NT2/D1 (cell line): ENCODE measurements at regions not wholly inside any gene's neighbourhood (a gene's known extent, or its start where the extent isn't known, plus 50 kb on each side); places are given as distances from the start of the nearest gene placed in this dataset.

Source experiments
- DNase-seq: peaks from one replicate; pipeline ENCODE4 v3.0.0-alpha.2; 2011; ENCODE audit warnings: low read depth, low spot score
- H3K27me3 ChIP-seq: 2 replicates; pipeline ENCODE4 v1.6.0; 2011; ENCODE audit warnings: mild to moderate bottlenecking; ENCODE audit not compliant: insufficient read length, insufficient read depth
- H3K36me3 ChIP-seq: 2 replicates; pipeline ENCODE4 v1.6.1; 2011; ENCODE audit warnings: mild to moderate bottlenecking, low read length, mixed read lengths; ENCODE audit not compliant: insufficient read depth, insufficient read length
- H3K4me1 ChIP-seq: 2 replicates; pipeline ENCODE4 v1.5.1; 2011; ENCODE audit not compliant: insufficient read depth, insufficient read length
- H3K4me3 ChIP-seq: 2 replicates; pipeline ENCODE4 v1.5.1; 2011; ENCODE audit warnings: low read depth; ENCODE audit not compliant: insufficient read length
- H3K9ac ChIP-seq: 2 replicates; pipeline ENCODE4 v1.6.0; 2011; ENCODE audit warnings: low read depth; ENCODE audit not compliant: insufficient read length
- H3K9me3 ChIP-seq: 2 replicates; pipeline ENCODE4 v1.5.1; 2011; ENCODE audit warnings: mild to moderate bottlenecking, low read length; ENCODE audit not compliant: insufficient read depth
- SUZ12 ChIP-seq: IDR thresholded peaks from 2 replicates; pipeline ENCODE4 v1.6.1; 2011; ENCODE audit not compliant: insufficient read length, insufficient read depth; ENCODE audit errors: extremely low read depth
- YY1 ChIP-seq: IDR thresholded peaks from 2 replicates; pipeline ENCODE4 v1.6.1; 2011; ENCODE audit not compliant: insufficient read length, insufficient read depth
- ZNF274 ChIP-seq: IDR thresholded peaks from 2 replicates; pipeline ENCODE4 v1.6.1; 2011; ENCODE audit warnings: mild to moderate bottlenecking, low read depth, low read length

DNA sequence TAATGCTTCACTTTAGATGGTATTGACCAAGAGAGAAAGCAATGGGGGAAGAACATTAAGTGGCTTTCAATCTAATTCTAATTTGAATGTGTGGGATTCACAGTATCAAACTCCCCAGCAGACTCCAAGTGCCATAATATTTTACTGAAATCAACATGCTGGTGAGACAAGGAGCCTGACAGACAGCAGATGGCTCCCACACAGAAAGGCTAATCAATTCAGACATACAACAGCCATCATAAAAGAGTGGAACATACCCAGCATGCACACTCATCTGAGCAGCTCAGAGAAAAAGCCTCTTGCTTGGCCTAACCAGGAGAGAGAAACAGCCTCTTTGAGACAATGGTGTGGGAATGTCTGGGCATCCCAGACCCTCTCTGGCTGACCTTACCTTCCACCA is 186.5 kb upstream of the SKOR2 start:
- Histone ChIP-seq H3K4me1 (no peaks in the 10 kb centered on the region), H3K4me3 (no peak overlapping the region), H3K36me3 (no peaks in the 10 kb centered on the region), H3K9me3 (no peaks in the 10 kb centered on the region), H3K9ac (no peak overlapping the region), H3K27me3 (no peaks in the 10 kb centered on the region)
- no peak for TF ChIP-seq YY1
- TF ChIP-seq SUZ12, result no peak
- no peak for TF ChIP-seq ZNF274
- no peak for DNase-seq

DNA sequence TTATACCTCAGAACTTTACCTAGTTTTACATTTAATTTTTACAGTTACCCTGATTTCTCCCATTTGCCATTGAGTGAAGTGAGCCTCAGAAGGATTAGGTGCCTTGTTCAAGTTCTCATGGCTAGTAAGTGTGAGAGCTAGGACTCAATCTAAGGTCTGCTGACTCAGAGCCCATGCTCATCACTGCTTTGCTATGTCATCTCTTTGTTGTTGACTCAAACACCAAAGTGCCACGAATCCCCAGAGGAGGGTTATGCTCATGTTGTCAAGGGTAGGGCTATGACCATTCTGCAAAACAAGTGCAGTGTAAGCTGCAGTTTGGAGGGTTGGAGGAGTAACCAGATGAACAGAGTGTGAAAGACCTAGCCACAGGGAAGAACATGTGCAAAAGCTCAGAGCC is 185.4 kb upstream of the SKOR2 start:
- TF ChIP-seq ZNF274 (no peak), YY1 (no peak), SUZ12 (no peak)
- Histone ChIP-seq H3K36me3 (no peaks in the 10 kb centered on the region), H3K4me3 (no peak overlapping the region), H3K27me3 (no peaks in the 10 kb centered on the region), H3K4me1 (no peaks in the 10 kb centered on the region), H3K9ac (no peak overlapping the region), H3K9me3 (no peaks in the 10 kb centered on the region)
- DNase-seq, result no peak

DNA sequence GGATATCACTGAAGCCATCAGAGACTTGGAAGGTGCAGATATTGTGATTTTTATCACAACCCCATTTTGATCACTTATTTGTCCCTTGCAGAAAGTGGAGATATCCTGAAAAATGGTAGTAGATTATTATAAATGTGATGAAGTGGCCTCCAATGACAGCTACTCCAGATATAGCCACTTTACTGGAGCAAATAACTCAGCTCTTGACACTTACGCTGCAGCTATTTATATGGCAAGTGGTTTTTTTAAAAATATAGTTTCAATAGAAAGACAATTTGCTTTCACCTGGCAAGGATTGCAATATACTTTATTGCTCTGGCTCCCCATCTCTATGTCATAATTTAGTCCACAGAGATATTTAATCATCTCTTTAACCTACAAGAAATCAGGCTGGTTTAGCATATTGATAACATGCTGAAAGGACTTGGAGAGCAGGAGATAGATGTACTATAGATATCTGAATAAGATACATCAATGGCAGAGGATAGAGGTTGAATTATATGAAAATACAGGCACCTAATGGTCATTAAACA is 182.8 kb upstream of the SKOR2 start:
- TF ChIP-seq SUZ12 (no peak), YY1 (no peak), ZNF274 (no peak)
- Histone ChIP-seq H3K4me3 (no peak overlapping the region), H3K36me3 (no peaks in the 10 kb centered on the region), H3K9me3 (no peaks in the 10 kb centered on the region), H3K27me3 (no peaks in the 10 kb centered on the region), H3K4me1 (no peaks in the 10 kb centered on the region), H3K9ac (no peak overlapping the region)
- no peak for DNase-seq

DNA sequence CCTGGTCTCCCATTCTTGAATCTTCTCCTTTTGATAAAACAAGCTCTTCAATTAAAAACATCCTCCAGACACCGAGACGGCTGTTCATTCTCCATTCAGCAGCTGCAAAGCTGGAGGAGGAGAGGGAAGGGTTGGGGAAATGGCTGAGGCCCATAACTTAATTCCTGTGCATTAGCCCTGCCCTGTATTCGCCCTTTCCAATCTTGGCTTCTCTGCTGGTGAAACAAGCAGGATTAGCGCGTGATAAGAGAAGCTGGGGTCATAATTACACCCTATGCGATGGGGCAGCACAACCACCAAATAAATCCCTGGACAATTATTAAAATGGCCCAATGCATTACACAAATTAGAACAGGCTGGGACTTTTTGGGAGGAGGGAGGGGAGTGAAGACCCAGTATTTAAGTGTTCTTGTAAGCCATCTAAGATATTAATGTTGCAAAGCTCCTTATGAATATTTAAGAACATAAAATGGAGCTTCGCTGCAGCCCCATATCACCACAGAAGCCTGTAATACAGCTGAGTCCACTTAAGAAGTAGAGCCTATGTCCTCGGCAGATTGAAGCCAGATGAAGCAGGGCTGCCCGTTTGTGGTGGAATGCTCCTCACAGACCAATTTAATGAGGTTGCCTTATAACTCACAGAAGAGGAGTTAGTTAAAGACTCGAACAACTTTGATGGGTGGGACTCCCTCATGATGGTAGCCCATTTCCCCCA is 176.6 kb upstream of the SKOR2 start:
- H3K4me1 ChIP-seq, result no peaks in the 10 kb centered on the region
- peaks cover 4% of the 10 kb centered on the region for H3K27me3 ChIP-seq
- DNase-seq, result no peak
- no peak overlapping the region for H3K4me3 ChIP-seq
- no peaks in the 10 kb centered on the region for H3K36me3 ChIP-seq
- no peaks in the 10 kb centered on the region for H3K9me3 ChIP-seq
- no peak overlapping the region for H3K9ac ChIP-seq
- TF ChIP-seq YY1 (no peak), SUZ12 (no peak), ZNF274 (no peak)

DNA sequence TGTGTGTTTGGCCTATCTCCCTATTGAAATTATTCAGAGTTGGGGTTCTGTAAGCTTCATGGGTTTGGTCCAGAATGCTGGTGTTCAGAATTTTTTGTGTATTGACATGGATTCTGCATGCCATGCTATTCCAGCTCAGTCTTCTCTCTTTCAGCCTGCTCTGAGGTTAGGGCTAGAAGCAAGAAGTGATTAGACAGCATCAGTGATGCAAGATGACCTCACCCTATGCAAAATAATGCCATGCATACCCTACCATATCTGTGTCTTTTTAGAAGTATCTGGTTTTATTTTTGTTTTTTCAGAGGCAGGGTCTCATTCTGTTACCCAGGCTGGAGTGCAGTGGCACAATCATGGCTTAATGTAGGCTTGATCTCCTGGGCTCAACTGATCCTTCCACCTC is 175.6 kb upstream of the SKOR2 start:
- no peaks in the 10 kb centered on the region for H3K36me3 ChIP-seq
- no peak for DNase-seq
- no peaks in the 10 kb centered on the region for H3K9me3 ChIP-seq
- peaks cover 4% of the 10 kb centered on the region for H3K27me3 ChIP-seq
- TF ChIP-seq ZNF274 (no peak), SUZ12 (no peak), YY1 (no peak)
- H3K4me3 ChIP-seq, result no peak overlapping the region
- no peak overlapping the region for H3K9ac ChIP-seq
- H3K4me1 ChIP-seq, result no peaks in the 10 kb centered on the region

DNA sequence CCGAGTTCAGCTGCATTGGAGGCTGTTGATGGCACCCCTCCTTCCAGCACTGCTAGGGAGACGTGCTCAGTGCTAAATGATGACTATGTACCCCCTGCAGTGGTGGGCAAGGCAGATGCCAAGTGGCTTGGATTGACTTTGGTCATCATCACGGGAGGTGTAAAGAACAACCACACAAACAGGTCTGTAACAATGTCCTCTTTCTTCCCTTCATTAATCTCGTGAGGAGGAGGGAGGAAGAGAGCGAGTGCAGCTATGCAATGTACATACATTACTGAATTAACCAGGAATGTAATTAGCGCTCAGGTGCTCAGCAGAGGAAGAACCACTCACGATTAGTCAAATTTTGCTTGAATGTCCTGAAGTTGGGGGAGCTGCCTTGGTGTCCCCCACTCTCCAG is 173.9 kb upstream of the SKOR2 start:
- H3K9ac ChIP-seq, result no peak overlapping the region
- DNase-seq, result no peak
- no peaks in the 10 kb centered on the region for H3K4me1 ChIP-seq
- TF ChIP-seq ZNF274 (no peak), YY1 (no peak), SUZ12 (no peak)
- H3K36me3 ChIP-seq, result no peaks in the 10 kb centered on the region
- H3K27me3 ChIP-seq, result peaks cover 4% of the 10 kb centered on the region
- H3K4me3 ChIP-seq, result no peak overlapping the region
- H3K9me3 ChIP-seq, result no peaks in the 10 kb centered on the region

DNA sequence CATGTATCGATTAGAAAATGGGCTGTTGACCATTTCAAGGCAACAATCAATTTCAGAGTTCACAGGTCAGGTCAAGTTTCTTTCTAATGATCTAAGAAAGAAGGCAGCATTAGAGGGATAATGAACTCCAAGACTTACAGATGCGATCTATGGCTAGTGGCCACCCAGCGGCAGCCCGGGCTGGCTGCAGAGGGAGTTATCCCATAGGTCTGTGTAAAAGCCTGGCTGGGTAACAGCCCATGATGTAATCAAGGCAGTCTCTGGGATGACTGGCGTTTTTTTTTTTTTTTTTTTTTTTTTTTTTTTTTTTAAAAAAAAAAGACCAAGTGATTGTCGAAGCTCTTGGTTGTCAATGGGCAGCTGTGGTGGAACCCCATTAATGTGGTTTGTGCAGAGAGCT is 171.1 kb upstream of the SKOR2 start:
- peaks cover 4% of the 10 kb centered on the region for H3K27me3 ChIP-seq
- H3K4me3 ChIP-seq, result no peak overlapping the region
- TF ChIP-seq SUZ12 (no peak), ZNF274 (no peak), YY1 (no peak)
- H3K36me3 ChIP-seq, result no peaks in the 10 kb centered on the region
- no peaks in the 10 kb centered on the region for H3K9me3 ChIP-seq
- no peak overlapping the region for H3K9ac ChIP-seq
- DNase-seq, result no peak
- no peaks in the 10 kb centered on the region for H3K4me1 ChIP-seq
